GM12878 (cell line): ENCODE measurements at regions not wholly inside any gene's neighbourhood (a gene's known extent, or its start where the extent isn't known, plus 50 kb on each side); places are given as distances from the start of the nearest gene placed in this dataset.

Experiments
- ATAC-seq: fragments of 200-7000 bp; cut with Tn5 transposase; 3 replicates; pipeline ENCODE4 v1.9.1; 2020; ENCODE audit warnings: mild to moderate bottlenecking, moderate library complexity
- BruUV-seq: library from RNA; stranded (reverse); fragments of 400-500 nt; replicated peaks from 2 replicates; lab custom pipeline; 2021; lab: Mats Ljungman, UMichigan
- CTCF ChIA-PET: fragments of 300-600 bp; sonication (Branson Sonifier 250); formaldehyde crosslinking; extraction: SDS; loops from one replicate; lab custom pipeline; 2021; ENCODE audit warnings: inconsistent platforms; lab: Yijun Ruan, JAX
- POLR2A ChIA-PET: fragments of 350-600 bp; formaldehyde crosslinking; extraction: SDS; loops from one replicate; lab custom pipeline; 2021; ENCODE audit warnings: inconsistent platforms; lab: Charles Lee
- RAD21 ChIA-PET: fragments of 300-600 bp; sonication (Branson Sonifier 250); formaldehyde crosslinking; loops from one replicate; lab custom pipeline; 2023; ENCODE audit warnings: antibody characterized with exemption; ENCODE audit not compliant: unreplicated experiment; lab: Charles Lee
- SMC1A ChIA-PET: fragments of 300-600 bp; sonication (Branson Sonifier 250); formaldehyde crosslinking; loops from one replicate; lab custom pipeline; 2023; ENCODE audit not compliant: unreplicated experiment, uncharacterized antibody; lab: Charles Lee
- DNase-seq: peaks from one replicate; pipeline ENCODE4 v3.0.0-alpha.2; 2011; ENCODE audit warnings: low read depth, low spot score
- FAIRE-seq: peaks from 3 replicates; lab custom pipeline; 2011; peaks lifted over from hg19 to GRCh38; lab: Jason Lieb, UNC
- H2AFZ ChIP-seq: 2 replicates; pipeline ENCODE4 v1.6.0; 2011; ENCODE audit warnings: low read depth, low read length, control low read depth; ENCODE audit not compliant: control insufficient read depth
- H3K27ac ChIP-seq: 2 replicates; pipeline ENCODE4 v1.5.1; 2011; ENCODE audit warnings: control low read depth; ENCODE audit not compliant: control insufficient read depth, insufficient read depth
- H3K27me3 ChIP-seq, 2 experiments: replicated peaks in 1 of 2; 2 replicates each; pipeline versions ENCODE4 v1.6.0 to v1.6.1; 2011; ENCODE audit warnings: low read length in 1 of 2; ENCODE audit not compliant: control insufficient read depth in 2 of 2, insufficient read depth in 2 of 2
- H3K36me3 ChIP-seq, 2 experiments: 2 replicates each; pipeline ENCODE4 v1.5.1; 2011; ENCODE audit warnings: low read length in 1 of 2; ENCODE audit not compliant: control insufficient read depth in 2 of 2, insufficient read depth in 2 of 2
- H3K4me1 ChIP-seq: 2 replicates; pipeline ENCODE4 v1.6.1; 2011; ENCODE audit warnings: mild to moderate bottlenecking, low read length, moderate library complexity, mixed read lengths; ENCODE audit not compliant: control insufficient read depth, insufficient read depth
- H3K4me2 ChIP-seq: 2 replicates; pipeline ENCODE4 v1.6.0; 2011; ENCODE audit warnings: control low read depth; ENCODE audit not compliant: control insufficient read depth, insufficient read depth
- H3K4me3 ChIP-seq: fragments of 200-600 bp; sonication (generic); 2 replicates; pipeline ENCODE4 v1.5.1; 2016
- H3K79me2 ChIP-seq: 2 replicates; pipeline ENCODE4 v1.6.0; 2011; ENCODE audit warnings: low read length; ENCODE audit not compliant: control insufficient read depth, insufficient read depth
- H3K9ac ChIP-seq: 2 replicates; pipeline ENCODE4 v1.8.0; 2011; ENCODE audit warnings: low read length, control low read depth, mixed read lengths; ENCODE audit not compliant: control insufficient read depth, insufficient read depth
- H3K9me3 ChIP-seq: replicated peaks from 3 replicates; pipeline ENCODE4 v1.5.1; 2011; ENCODE audit warnings: mild to moderate bottlenecking, low read length; ENCODE audit not compliant: control insufficient read depth, insufficient read depth
- H4K20me1 ChIP-seq: 2 replicates; pipeline ENCODE4 v1.6.0; 2011; ENCODE audit not compliant: control insufficient read depth, insufficient read depth
- BHLHE40 ChIP-seq, 2 experiments: fragments of 450-650 bp in 1 of 2; IDR thresholded peaks; 2 replicates each; pipeline ENCODE4 v1.6.1; 2011 to 2017; ENCODE audit warnings: low read depth in 2 of 2, borderline replicate concordance in 1 of 2, improper control_type of control experiment in 1 of 2, low read length in 1 of 2, mild to moderate bottlenecking in 1 of 2
- GABPA ChIP-seq: IDR thresholded peaks from 2 replicates; pipeline ENCODE4 v1.6.1; 2014; ENCODE audit warnings: antibody characterized with exemption, low read depth, mild to moderate bottlenecking, inconsistent platforms
- RAD51 ChIP-seq: fragments of 450-650 bp; IDR thresholded peaks from 2 replicates; pipeline ENCODE4 v1.6.1; 2016; ENCODE audit warnings: moderate library complexity, mild to moderate bottlenecking, inconsistent platforms
- TAF1 ChIP-seq: IDR thresholded peaks from 2 replicates; pipeline ENCODE4 v1.6.1; 2011; ENCODE audit warnings: mild to moderate bottlenecking, low read depth, low read length, borderline replicate concordance
- WRNIP1 ChIP-seq: IDR thresholded peaks from 2 replicates; pipeline ENCODE4 v1.6.1; 2011; ENCODE audit warnings: low read depth, low read length, improper control_type of control experiment, borderline replicate concordance
- ZBED1 ChIP-seq: IDR thresholded peaks from 2 replicates; pipeline ENCODE4 v1.6.1; 2016; ENCODE audit warnings: borderline replicate concordance
- ZZZ3 ChIP-seq: IDR thresholded peaks from 2 replicates; pipeline ENCODE4 v1.6.1; 2011; ENCODE audit warnings: low read depth; ENCODE audit not compliant: control insufficient read depth, insufficient read length
- WGBS: methylation state at CpG from one replicate; pipeline ENCODE4 v1.1.6; 2016; ENCODE audit warnings: low lambda C conversion rate; ENCODE audit not compliant: insufficient replicate concordance, insufficient coverage; ENCODE audit errors: missing lambda C conversion rate; 5-methylcytosine and 5-hydroxymethylcytosine counted together
- in situ Hi-C: fragments of 300-500 bp; cut with MboI; formaldehyde crosslinking; loops from 9 replicates; pipeline ENCODE4 v1.14.3; 2018; ENCODE audit warnings: mixed read lengths
- intact Hi-C: fragments of 100-400 bp; cut with micrococcal nuclease; formaldehyde crosslinking; loops from one replicate; pipeline ENCODE4 v1.14.2; 2022; ENCODE audit not compliant: unreplicated experiment
- TF ChIP-seq, protein P1 (sequence below): IDR thresholded peaks from 2 replicates; pipeline ENCODE4 v1.6.1; 2011; ENCODE audit warnings: borderline replicate concordance, low read depth, mild to moderate bottlenecking, moderate library complexity, mixed read lengths, low read length; ENCODE audit not compliant: insufficient read depth; ENCODE audit errors: extremely low read length

DNA sequence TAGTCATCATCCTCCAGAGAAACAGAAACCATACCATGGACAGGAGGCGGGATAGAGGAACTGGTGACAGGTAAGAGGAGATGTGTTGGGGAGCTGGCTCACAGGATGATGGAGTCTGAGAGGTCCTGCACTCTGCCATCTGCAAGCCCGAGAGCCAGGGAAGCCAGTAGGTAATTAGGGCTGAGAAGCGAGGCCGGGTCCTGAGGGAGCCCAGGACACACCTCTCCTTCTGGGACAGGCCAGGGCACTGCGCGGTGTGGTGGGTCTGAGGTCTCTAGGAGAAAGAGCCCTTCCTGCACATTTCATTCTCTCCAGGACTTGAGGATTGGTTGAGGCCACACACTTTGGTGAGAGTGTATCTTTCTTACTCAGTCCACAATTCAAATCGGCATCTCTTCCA is 415.5 kb downstream of the GLRX3 start (continued):
- TF ChIP-seq, protein P1, sequence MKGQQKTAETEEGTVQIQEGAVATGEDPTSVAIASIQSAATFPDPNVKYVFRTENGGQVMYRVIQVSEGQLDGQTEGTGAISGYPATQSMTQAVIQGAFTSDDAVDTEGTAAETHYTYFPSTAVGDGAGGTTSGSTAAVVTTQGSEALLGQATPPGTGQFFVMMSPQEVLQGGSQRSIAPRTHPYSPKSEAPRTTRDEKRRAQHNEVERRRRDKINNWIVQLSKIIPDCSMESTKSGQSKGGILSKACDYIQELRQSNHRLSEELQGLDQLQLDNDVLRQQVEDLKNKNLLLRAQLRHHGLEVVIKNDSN: no peak
- no peak for TF ChIP-seq TAF1
- TF ChIP-seq RAD51: no peak
- no peak for TF ChIP-seq BHLHE40 (IDR thresholded peaks at IDR 0.05; ENCODE audit: borderline replicate concordance in 1 of 2, low read depth in 2 of 2, low read length in 1 of 2)
- TF ChIP-seq ZZZ3: no peak

DNA sequence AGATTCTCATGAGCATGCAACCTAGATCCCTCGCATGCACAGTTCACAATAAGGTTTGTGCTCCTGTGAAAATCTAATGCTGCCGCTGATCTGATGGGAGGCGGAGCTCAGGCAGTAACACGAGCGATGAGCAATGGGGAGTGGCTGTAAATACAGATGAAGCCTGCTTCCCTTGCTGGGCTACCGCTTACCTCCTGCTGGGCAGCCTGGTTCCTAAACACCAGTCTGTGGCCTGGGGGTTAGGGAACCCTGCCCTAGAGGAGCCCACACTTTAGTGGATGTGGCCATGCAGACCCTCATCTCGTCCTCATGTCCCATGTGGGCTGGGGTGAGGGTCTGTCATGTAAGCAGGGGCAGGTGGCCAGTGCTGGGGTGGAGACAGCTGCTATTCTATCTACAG is 417.6 kb downstream of the GLRX3 start:
- CTCF ChIA-PET: no interaction called here
- BruUV-seq: no TSS peak
- 45% methylated on average over 7 of the region's 7 CpGs for WGBS

More for the DNA sequence above, 417.6 kb downstream of the GLRX3 start:
- DNase-seq (no peak), FAIRE-seq (no peak), ATAC-seq (no peak)
- H3K4me2 ChIP-seq: no peak overlapping the region
- RAD21 ChIA-PET: no interaction called here
- H3K9me3 ChIP-seq: no peaks in the 10 kb centered on the region; the same call in 2 of the 3 replicates
- H3K36me3 ChIP-seq: no peaks in the 10 kb centered on the region
- no peaks in the 10 kb centered on the region for H4K20me1 ChIP-seq
- no peak overlapping the region for H3K4me3 ChIP-seq
- no peak overlapping the region for H3K9ac ChIP-seq
- H3K4me1 ChIP-seq: no peaks in the 10 kb centered on the region
- in situ Hi-C loops: no loop called here
- SMC1A ChIA-PET: no interaction called here
- no peak overlapping the region for H3K27ac ChIP-seq
- TF ChIP-seq ZBED1 (no peak), WRNIP1 (no peak), GABPA (no peak)
- H2AFZ ChIP-seq: no peak overlapping the region
- POLR2A ChIA-PET: no interaction called here
- intact Hi-C loops: no loop called here
- no peaks in the 10 kb centered on the region for H3K27me3 ChIP-seq
- H3K79me2 ChIP-seq: no peaks in the 10 kb centered on the region
